ENCODE measurements at regions not wholly inside any gene's neighbourhood (a gene's known extent, or its start where the extent isn't known, plus 50 kb on each side); places are given as distances from the start of the nearest gene placed in this dataset.

DNA sequence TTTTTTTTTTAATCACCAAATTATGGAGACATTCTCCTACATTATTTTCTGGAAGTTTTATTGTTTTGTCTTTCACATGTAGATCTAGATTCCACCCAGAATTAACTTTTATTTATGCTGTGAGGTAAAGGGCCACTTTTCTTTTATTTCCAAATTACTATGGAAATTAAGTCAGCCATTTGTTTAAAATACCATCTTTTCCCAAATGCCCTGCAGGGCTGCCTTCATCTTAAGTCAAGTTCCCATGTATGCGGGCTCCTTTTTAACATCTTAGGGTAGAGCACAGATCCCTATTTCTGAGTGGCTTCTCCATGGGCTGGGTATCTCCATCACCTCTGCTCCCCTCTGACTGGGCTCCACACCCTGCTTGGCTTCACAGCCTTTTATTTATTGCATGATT lies 348.4 kb downstream of the SOX4 start:
- TF ChIP-seq GATA2 (IDR thresholded peaks at IDR 0.05; ENCODE audit: low read depth, low read length) (no peak), GATA3 (IDR thresholded peaks at IDR 0.05; ENCODE audit: low read depth, low read length) (no peak)
